Thymus (tissue), 11 donors: ENCODE measurements at regions not wholly inside any gene's neighbourhood (a gene's known extent, or its start where the extent isn't known, plus 50 kb on each side); places are given as distances from the start of the nearest gene placed in this dataset.

Source experiments
- DNase-seq, 9 donors: peaks; one replicate each; pipeline ENCODE4 v3.0.0-alpha.2; 2013; ENCODE audit warnings: low spot score in 9 of 9, low read depth in 6 of 9, missing footprints in 1 of 9
- H3K27ac ChIP-seq, 2 donors: one replicate each; pipeline ENCODE4 v1.5.1; 2013; ENCODE audit warnings: control low read depth in 1 of 2, low read depth in 1 of 2, low read length in 1 of 2, mild to moderate bottlenecking in 1 of 2, moderate library complexity in 1 of 2
- H3K27me3 ChIP-seq, 2 donors: one replicate each; pipeline ENCODE4 v1.5.1; 2013; ENCODE audit warnings: low read length in 1 of 2; ENCODE audit not compliant: control insufficient read depth in 2 of 2, insufficient read depth in 1 of 2
- H3K36me3 ChIP-seq, 2 donors: one replicate each; pipeline ENCODE4 v1.5.1; 2013; ENCODE audit warnings: low read length in 1 of 2, mild to moderate bottlenecking in 1 of 2, moderate library complexity in 1 of 2; ENCODE audit not compliant: control insufficient read depth in 2 of 2, insufficient read depth in 2 of 2
- H3K4me1 ChIP-seq, 2 donors: one replicate each; pipeline ENCODE4 v1.5.1; 2013; ENCODE audit warnings: low read length in 2 of 2; ENCODE audit not compliant: control insufficient read depth in 2 of 2, insufficient read depth in 2 of 2
- H3K4me3 ChIP-seq, 2 donors: one replicate each; pipeline ENCODE4 v1.5.1; 2013; ENCODE audit warnings: low read length in 2 of 2, control low read depth in 1 of 2, mild to moderate bottlenecking in 1 of 2
- H3K9me3 ChIP-seq, 2 donors: one replicate each; pipeline ENCODE4 v1.5.1; 2013; ENCODE audit warnings: low read length in 1 of 2, mild to moderate bottlenecking in 1 of 2; ENCODE audit not compliant: control insufficient read depth in 2 of 2, insufficient read depth in 1 of 2
- WGBS: extraction: QIAGEN DNeasy Blood & Tissue Kit; methylation state at CpG from one replicate; pipeline ENCODE4 v1.1.7; 2013; 5-methylcytosine and 5-hydroxymethylcytosine counted together
- donor health status: healthy.

- Histone ChIP-seq H3K27ac (no peak overlapping the region), H3K36me3 (no peaks in the 10 kb centered on the region), H3K27me3 (no peaks in the 10 kb centered on the region), H3K4me3 (no peak overlapping the region), H3K9me3 (peaks cover 0 to 9% of the 10 kb centered on the region in 2 donors), H3K4me1 (no peaks in the 10 kb centered on the region)
- WGBS, result 75% methylated on average over 7 of the region's 7 CpGs
- DNase-seq, result no peak
Observed at GRCh38 chr2:34570266-34570872, 971.3 kb upstream of the FAM98A start.

DNA sequence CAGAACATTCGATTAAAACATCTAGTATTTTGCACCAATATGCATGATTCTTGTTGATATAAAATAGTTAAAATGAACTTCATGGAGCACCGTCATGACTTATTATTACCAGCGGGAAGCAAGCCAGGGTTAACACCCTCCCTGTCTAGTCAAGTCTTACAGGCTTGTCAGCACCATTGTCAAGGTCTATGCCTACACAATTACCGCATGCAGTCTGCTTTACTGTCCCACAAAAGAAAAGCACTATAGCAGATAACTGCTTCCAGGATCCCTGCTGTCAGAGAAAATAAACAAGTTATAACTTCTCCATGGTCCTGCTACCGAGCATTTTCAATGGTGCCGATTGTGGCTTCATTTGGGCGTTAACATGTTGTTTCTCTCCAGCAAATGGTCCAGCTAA, 968.0 kb upstream of the FAM98A start:
- H3K4me3 ChIP-seq, result no peak overlapping the region
- peaks cover 0 to 9% of the 10 kb centered on the region in 2 donors for H3K9me3 ChIP-seq
- DNase-seq, result no peak
- no peaks in the 10 kb centered on the region for H3K27me3 ChIP-seq
- 93% methylated on average over 7 of the region's 7 CpGs for WGBS
- no peak overlapping the region for H3K27ac ChIP-seq
- H3K4me1 ChIP-seq, result no peaks in the 10 kb centered on the region
- no peaks in the 10 kb centered on the region for H3K36me3 ChIP-seq

- Histone ChIP-seq H3K9me3 (peaks cover 0 to 8% of the 10 kb centered on the region in 2 donors), H3K4me1 (no peaks in the 10 kb centered on the region), H3K27me3 (no peaks in the 10 kb centered on the region), H3K4me3 (no peak overlapping the region), H3K27ac (no peak overlapping the region), H3K36me3 (no peaks in the 10 kb centered on the region)
- WGBS, result 95% methylated on average over 5 of the region's 5 CpGs
- no peak for DNase-seq
Observed at GRCh38 chr2:34552337-34552736, 953.2 kb upstream of the FAM98A start.

- Histone ChIP-seq H3K27me3 (no peaks in the 10 kb centered on the region), H3K4me3 (no peak overlapping the region), H3K4me1 (no peaks in the 10 kb centered on the region), H3K36me3 (no peaks in the 10 kb centered on the region), H3K9me3 (peaks cover 0 to 21% of the 10 kb centered on the region in 2 donors), H3K27ac (no peak overlapping the region)
- no peak for DNase-seq
- 88% methylated on average over 3 of the region's 3 CpGs for WGBS
Observed at GRCh38 chr2:34549710-34550345, 950.7 kb upstream of the FAM98A start.

- Histone ChIP-seq H3K9me3 (peaks cover 0 to 21% of the 10 kb centered on the region in 2 donors), H3K27me3 (no peaks in the 10 kb centered on the region), H3K4me1 (no peaks in the 10 kb centered on the region), H3K4me3 (no peak overlapping the region), H3K36me3 (no peaks in the 10 kb centered on the region), H3K27ac (no peak overlapping the region)
- DNase-seq, result no peak
- WGBS, result 76% methylated on average over 3 of the region's 3 CpGs
Observed at GRCh38 chr2:34547900-34548299, 948.8 kb upstream of the FAM98A start.

DNA sequence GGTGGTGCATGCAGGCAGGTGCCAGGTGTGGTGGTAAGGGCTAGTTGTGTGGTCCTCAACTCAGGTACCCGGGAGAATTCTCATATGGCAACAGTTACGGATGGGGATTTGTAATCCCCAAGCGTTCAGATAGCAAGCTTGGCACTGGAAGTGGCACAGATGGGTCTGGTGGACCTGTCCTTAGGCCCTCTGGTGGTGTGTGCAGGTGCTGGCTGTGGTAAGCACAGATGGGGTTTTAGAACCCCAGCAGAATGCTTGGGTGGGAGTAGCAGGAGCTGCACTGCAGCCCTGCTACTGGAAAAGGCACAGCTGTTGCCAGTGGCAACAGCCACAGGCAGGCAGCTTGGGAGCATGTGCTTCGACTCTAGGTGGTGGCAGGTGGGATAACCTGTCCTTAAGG, 948.2 kb upstream of the FAM98A start:
- 85% methylated on average over 4 of the region's 4 CpGs for WGBS
- H3K9me3 ChIP-seq, result peaks cover 0 to 21% of the 10 kb centered on the region in 2 donors
- H3K36me3 ChIP-seq, result no peaks in the 10 kb centered on the region
- DNase-seq, result no peak
- H3K4me3 ChIP-seq, result no peak overlapping the region
- H3K4me1 ChIP-seq, result no peaks in the 10 kb centered on the region
- H3K27me3 ChIP-seq, result no peaks in the 10 kb centered on the region
- no peak overlapping the region for H3K27ac ChIP-seq

DNA sequence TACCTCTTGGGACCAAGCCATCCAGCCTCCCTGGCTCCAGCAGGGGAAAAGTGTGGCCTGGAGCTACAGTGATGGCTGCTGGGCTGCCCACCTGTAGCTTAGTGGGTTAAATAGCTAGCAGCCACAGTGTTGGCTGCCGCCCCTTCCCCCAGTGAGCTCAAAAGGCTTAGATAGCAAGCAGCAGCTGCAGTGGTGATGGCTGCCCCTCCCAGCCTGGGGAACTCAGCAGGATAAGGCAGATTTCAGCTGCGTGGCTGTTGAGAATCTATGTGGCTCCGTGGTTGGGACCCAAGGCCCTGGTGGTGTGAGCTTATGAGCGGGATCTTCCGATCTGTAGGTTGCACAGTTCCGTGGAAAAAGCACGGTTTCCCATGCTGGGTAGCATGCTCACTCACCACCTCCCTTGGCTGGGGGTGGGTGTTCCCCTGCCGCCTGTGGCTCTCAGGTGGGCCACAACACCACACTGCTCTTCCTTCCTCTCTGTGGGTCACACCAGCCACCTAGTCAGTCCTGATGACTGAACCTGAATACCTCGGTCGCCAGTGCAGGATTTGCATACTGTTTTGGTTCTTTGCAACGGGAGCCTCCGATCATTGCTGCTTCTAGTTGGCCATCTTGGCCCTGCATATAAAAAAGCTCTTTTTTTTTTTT, 946.5 kb upstream of the FAM98A start:
- no peak overlapping the region for H3K27ac ChIP-seq
- no peaks in the 10 kb centered on the region for H3K27me3 ChIP-seq
- DNase-seq, result no peak
- H3K4me3 ChIP-seq, result no peak overlapping the region
- H3K36me3 ChIP-seq, result no peaks in the 10 kb centered on the region
- 94% methylated on average over 12 of the region's 12 CpGs for WGBS
- H3K4me1 ChIP-seq, result no peaks in the 10 kb centered on the region
- H3K9me3 ChIP-seq, result peaks cover 0 to 21% of the 10 kb centered on the region in 2 donors

- WGBS, result 47% methylated on average over 3 of the region's 3 CpGs
- Histone ChIP-seq H3K36me3 (no peaks in the 10 kb centered on the region), H3K27ac (no peak overlapping the region), H3K4me1 (no peaks in the 10 kb centered on the region), H3K9me3 (no peaks in the 10 kb centered on the region), H3K27me3 (no peaks in the 10 kb centered on the region), H3K4me3 (no peak overlapping the region)
- no peak for DNase-seq
Observed at GRCh38 chr2:34534761-34535160, 935.7 kb upstream of the FAM98A start.

GRCh38 chr2:34534341-34534740, 935.2 kb upstream of the FAM98A start:
- DNase-seq, result no peak
- 92% methylated on average over 1 of the region's 1 CpG for WGBS
- Histone ChIP-seq H3K36me3 (no peaks in the 10 kb centered on the region), H3K4me1 (no peaks in the 10 kb centered on the region), H3K4me3 (no peak overlapping the region), H3K27ac (no peak overlapping the region), H3K9me3 (no peaks in the 10 kb centered on the region), H3K27me3 (no peaks in the 10 kb centered on the region)
